ENCODE measurements at regions not wholly inside any gene's neighbourhood (a gene's known extent, or its start where the extent isn't known, plus 50 kb on each side); places are given as distances from the start of the nearest gene placed in this dataset.

DNA sequence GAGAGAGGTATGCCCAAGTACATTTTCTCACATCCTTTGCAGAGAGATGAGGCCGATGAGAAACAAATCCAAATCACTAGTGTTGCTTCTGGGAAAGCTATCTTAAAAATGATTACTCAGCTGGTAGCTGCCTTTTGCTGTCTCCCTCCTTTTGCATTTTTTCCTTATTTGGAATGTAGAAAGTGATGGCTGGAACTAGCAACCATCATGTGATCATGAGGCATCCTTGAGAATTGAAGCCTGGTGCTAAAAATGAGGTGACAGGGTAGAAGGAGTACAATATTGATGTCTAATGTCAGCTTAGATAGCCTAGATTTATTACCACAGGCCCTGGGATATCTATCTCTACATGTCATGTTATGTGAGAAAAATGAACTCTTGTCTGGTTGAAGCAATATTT, 109.3 kb upstream of the TAF11L2 start:
- intact Hi-C loops (cut with micrococcal nuclease), result no loop called here
- no peaks in the 10 kb centered on the region for H3K36me3 ChIP-seq (ENCODE audit: control insufficient read depth, insufficient read depth, low read length)
- no peaks in the 10 kb centered on the region for H3K4me1 ChIP-seq (ENCODE audit: control insufficient read depth, insufficient read depth, low read length)
- H3K27me3 ChIP-seq (ENCODE audit: control insufficient read depth, insufficient read depth, low read length), result no peaks in the 10 kb centered on the region
- Mint-ChIP-seq H3K36me3 (peaks cover 15% of the 10 kb centered on the region), H3K9me3 (peaks cover 5 to 8% of the 10 kb centered on the region in 2 donors), H3K27ac (no peak overlapping the region), H3K4me1 (no peaks in the 10 kb centered on the region), H3K4me3 (no peak overlapping the region), H3K27me3 (ENCODE audit: low read depth in 2 of 2) (no peaks in the 10 kb centered on the region)
- no peak overlapping the region for H3K4me3 ChIP-seq (ENCODE audit: low read length)
- no peak for ATAC-seq
- TF ChIP-seq, protein P1, sequence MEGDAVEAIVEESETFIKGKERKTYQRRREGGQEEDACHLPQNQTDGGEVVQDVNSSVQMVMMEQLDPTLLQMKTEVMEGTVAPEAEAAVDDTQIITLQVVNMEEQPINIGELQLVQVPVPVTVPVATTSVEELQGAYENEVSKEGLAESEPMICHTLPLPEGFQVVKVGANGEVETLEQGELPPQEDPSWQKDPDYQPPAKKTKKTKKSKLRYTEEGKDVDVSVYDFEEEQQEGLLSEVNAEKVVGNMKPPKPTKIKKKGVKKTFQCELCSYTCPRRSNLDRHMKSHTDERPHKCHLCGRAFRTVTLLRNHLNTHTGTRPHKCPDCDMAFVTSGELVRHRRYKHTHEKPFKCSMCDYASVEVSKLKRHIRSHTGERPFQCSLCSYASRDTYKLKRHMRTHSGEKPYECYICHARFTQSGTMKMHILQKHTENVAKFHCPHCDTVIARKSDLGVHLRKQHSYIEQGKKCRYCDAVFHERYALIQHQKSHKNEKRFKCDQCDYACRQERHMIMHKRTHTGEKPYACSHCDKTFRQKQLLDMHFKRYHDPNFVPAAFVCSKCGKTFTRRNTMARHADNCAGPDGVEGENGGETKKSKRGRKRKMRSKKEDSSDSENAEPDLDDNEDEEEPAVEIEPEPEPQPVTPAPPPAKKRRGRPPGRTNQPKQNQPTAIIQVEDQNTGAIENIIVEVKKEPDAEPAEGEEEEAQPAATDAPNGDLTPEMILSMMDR (IDR thresholded peaks at IDR 0.05), result no peak
- peaks cover 4% of the 10 kb centered on the region for H3K9me3 ChIP-seq (ENCODE audit: control insufficient read depth, insufficient read depth, low read length)
- no peak overlapping the region for H3K27ac ChIP-seq (ENCODE audit: low read length)
- WGBS (ENCODE audit: insufficient coverage), result 100% methylated on average over 1 of the region's 1 CpG
- no peak for DNase-seq

DNA sequence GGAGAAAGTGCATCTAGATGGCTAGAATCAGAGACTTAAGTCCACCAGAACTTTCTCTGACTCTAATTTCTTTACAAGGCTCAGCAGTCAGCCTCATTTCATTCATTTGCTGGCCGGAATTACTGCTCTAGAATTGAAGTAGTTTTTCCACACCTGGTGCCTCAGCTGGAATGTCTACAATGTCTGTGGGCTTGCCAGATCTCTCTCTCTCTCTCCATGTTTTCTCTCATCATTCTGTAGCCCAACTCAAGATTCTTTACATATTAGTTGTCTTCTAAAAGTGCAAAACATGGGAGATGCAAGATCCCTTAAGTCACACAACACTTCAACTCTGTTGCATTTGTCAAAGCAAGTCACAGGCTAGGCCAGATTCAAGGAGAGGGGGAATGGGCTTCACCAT, 103.9 kb upstream of the TAF11L2 start:
- Histone ChIP-seq H3K4me1 (ENCODE audit: control insufficient read depth, insufficient read depth, low read length) (no peaks in the 10 kb centered on the region), H3K9me3 (ENCODE audit: control insufficient read depth, insufficient read depth, low read length) (no peaks in the 10 kb centered on the region), H3K36me3 (ENCODE audit: control insufficient read depth, insufficient read depth, low read length) (no peaks in the 10 kb centered on the region), H3K27ac (ENCODE audit: low read length) (no peak overlapping the region), H3K27me3 (ENCODE audit: control insufficient read depth, insufficient read depth, low read length) (no peaks in the 10 kb centered on the region), H3K4me3 (ENCODE audit: low read length) (no peak overlapping the region)
- TF ChIP-seq, protein P1 (IDR thresholded peaks at IDR 0.05), result no peak
- intact Hi-C loops (cut with micrococcal nuclease), result no loop called here
- peaks cover 6% of the 10 kb centered on the region for H3K36me3 Mint-ChIP-seq
- DNase-seq, result no peak
- no peak for ATAC-seq
- H3K27me3 Mint-ChIP-seq (ENCODE audit: low read depth in 2 of 2), result no peaks in the 10 kb centered on the region
- no peak overlapping the region for H3K4me3 Mint-ChIP-seq
- H3K9me3 Mint-ChIP-seq, result peaks cover 8 to 9% of the 10 kb centered on the region in 2 donors
- H3K4me1 Mint-ChIP-seq, result no peaks in the 10 kb centered on the region
- H3K27ac Mint-ChIP-seq, result no peak overlapping the region
- WGBS (ENCODE audit: insufficient coverage), result 73% methylated on average over 1 of the region's 1 CpG

DNA sequence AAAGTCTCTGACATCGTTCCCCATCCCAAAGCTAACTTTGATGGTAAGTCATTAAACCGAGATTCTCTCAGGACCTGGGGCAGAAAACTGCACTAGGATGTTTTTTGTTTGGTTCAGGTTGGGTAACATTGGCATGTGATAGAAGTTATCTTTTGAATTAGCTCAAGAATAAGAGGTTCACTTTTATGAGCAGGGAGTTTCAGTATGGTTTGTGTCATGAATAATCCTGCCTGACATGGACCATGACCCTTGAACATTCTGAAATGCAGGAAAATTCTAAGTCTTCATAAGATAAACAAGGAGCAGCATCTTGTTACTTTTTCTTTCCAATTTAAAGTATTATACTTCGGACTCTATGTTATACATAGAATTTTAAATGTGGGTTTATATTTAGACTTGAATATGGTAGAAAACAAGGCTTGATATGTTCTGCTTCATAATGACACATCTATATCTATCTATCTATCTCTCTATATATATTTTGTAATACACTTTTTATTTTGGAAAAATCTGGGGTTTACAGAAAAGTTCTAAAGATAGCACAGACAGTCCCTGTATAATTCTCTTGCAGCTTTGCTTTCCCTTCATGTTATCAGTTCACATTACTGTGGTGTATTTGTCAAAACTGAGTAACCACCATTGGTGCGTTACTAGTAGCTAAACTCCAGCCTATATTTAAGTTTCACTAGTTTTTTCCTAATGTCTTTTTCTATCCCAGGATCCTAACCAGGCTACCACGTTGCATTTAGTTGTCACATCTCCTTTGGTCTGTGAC, 102.7 kb upstream of the TAF11L2 start:
- no peak overlapping the region for H3K27ac Mint-ChIP-seq
- H3K27me3 ChIP-seq (ENCODE audit: control insufficient read depth, insufficient read depth, low read length), result no peaks in the 10 kb centered on the region
- H3K4me1 Mint-ChIP-seq, result no peaks in the 10 kb centered on the region
- H3K9me3 ChIP-seq (ENCODE audit: control insufficient read depth, insufficient read depth, low read length), result no peaks in the 10 kb centered on the region
- H3K4me3 ChIP-seq (ENCODE audit: low read length), result no peak overlapping the region
- no peaks in the 10 kb centered on the region for H3K27me3 Mint-ChIP-seq (ENCODE audit: low read depth in 2 of 2)
- TF ChIP-seq, protein P1 (IDR thresholded peaks at IDR 0.05), result no peak
- DNase-seq, result no peak
- intact Hi-C loops (cut with micrococcal nuclease), result no loop called here
- H3K36me3 Mint-ChIP-seq, result peaks cover 6% of the 10 kb centered on the region
- H3K27ac ChIP-seq (ENCODE audit: low read length), result no peak overlapping the region
- no peaks in the 10 kb centered on the region for H3K36me3 ChIP-seq (ENCODE audit: control insufficient read depth, insufficient read depth, low read length)
- peaks cover 9 to 11% of the 10 kb centered on the region in 2 donors for H3K9me3 Mint-ChIP-seq
- H3K4me3 Mint-ChIP-seq, result no peak overlapping the region
- 82% methylated on average over 4 of the region's 5 CpGs for WGBS (ENCODE audit: insufficient coverage)
- no peak for ATAC-seq
- H3K4me1 ChIP-seq (ENCODE audit: control insufficient read depth, insufficient read depth, low read length), result no peaks in the 10 kb centered on the region

DNA sequence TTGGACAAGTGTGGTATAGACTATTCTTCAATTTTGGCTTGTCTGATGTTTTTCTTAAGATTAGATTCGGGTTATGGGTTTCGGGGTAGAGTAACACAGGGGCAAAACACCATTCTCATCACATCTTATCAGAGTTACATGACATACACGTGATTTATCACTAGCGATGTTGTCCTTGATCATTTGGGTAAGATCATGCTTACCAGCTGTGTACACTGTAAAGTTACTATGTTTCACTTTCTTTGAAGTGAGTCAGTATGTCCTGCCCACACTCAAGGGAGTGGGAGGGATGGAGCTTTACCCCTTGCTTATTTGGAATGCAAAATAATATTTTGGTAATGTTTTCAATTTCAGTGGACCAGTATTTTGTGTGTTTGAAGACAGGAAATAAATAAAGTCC, 101.8 kb upstream of the TAF11L2 start:
- Histone ChIP-seq H3K4me3 (ENCODE audit: low read length) (no peak overlapping the region), H3K36me3 (ENCODE audit: control insufficient read depth, insufficient read depth, low read length) (no peaks in the 10 kb centered on the region), H3K4me1 (ENCODE audit: control insufficient read depth, insufficient read depth, low read length) (no peaks in the 10 kb centered on the region), H3K9me3 (ENCODE audit: control insufficient read depth, insufficient read depth, low read length) (no peaks in the 10 kb centered on the region), H3K27ac (ENCODE audit: low read length) (no peak overlapping the region), H3K27me3 (ENCODE audit: control insufficient read depth, insufficient read depth, low read length) (no peaks in the 10 kb centered on the region)
- ATAC-seq (no peak), DNase-seq (no peak)
- Mint-ChIP-seq H3K4me1 (no peaks in the 10 kb centered on the region), H3K36me3 (no peaks in the 10 kb centered on the region), H3K27me3 (ENCODE audit: low read depth in 2 of 2) (no peaks in the 10 kb centered on the region), H3K27ac (no peak overlapping the region), H3K4me3 (no peak overlapping the region), H3K9me3 (peaks cover 7 to 14% of the 10 kb centered on the region in 2 donors)
- intact Hi-C loops (cut with micrococcal nuclease), result no loop called here
- 67% methylated on average over 2 of the region's 4 CpGs for WGBS (ENCODE audit: insufficient coverage)
- TF ChIP-seq, protein P1 (IDR thresholded peaks at IDR 0.05), result no peak
